ENCODE measurements at regions not wholly inside any gene's neighbourhood (a gene's known extent, or its start where the extent isn't known, plus 50 kb on each side); places are given as distances from the start of the nearest gene placed in this dataset.

- no peak for TF ChIP-seq POLR2A (IDR thresholded peaks at IDR 0.05)
- TF ChIP-seq CTCF (IDR thresholded peaks at IDR 0.05) = no peak
Measured at GRCh38 chr6:43965628-43966373, 161.5 kb downstream of the MRPL14 start.

Data from breast epithelium (tissue), 3 donors.